Transverse colon (tissue), 4 donors: ENCODE measurements at regions not wholly inside any gene's neighbourhood (a gene's known extent, or its start where the extent isn't known, plus 50 kb on each side); places are given as distances from the start of the nearest gene placed in this dataset.

Experiments
- DNase-seq: peaks from one replicate; pipeline ENCODE4 v3.0.0-alpha.2; 2019
- H3K27ac ChIP-seq, 4 donors: fragments of 200-600 bp; sonication (generic); 2 replicates each; pipeline ENCODE4 v1.5.1; 2016 to 2018; ENCODE audit warnings: inconsistent platforms in 4 of 4
- H3K27me3 ChIP-seq: fragments of 200-600 bp; sonication (generic); 2 replicates; pipeline ENCODE4 v1.5.1; 2017; ENCODE audit warnings: inconsistent platforms
- H3K36me3 ChIP-seq, 4 donors: fragments of 200-600 bp; sonication (generic); 2 replicates each; pipeline ENCODE4 v1.5.1; 2017 to 2019; ENCODE audit warnings: inconsistent platforms in 4 of 4
- H3K4me1 ChIP-seq, 4 donors: fragments of 200-600 bp; sonication (generic); 2 replicates each; pipeline ENCODE4 v1.5.1; 2017 to 2020; ENCODE audit warnings: inconsistent platforms in 4 of 4
- H3K4me3 ChIP-seq, 4 donors: fragments of 200-600 bp; sonication (generic); 1 replicate in 1 of 4; 2 replicates in 3 of 4; pipeline versions ENCODE4 v1.5.1 to v1.6.1; 2017 to 2019; ENCODE audit warnings: inconsistent platforms in 4 of 4
- H3K9me3 ChIP-seq, 2 donors: fragments of 200-600 bp; sonication (generic); 2 replicates each; pipeline ENCODE4 v1.5.1; 2017 to 2019; ENCODE audit warnings: inconsistent platforms in 2 of 2
- CTCF ChIP-seq, 5 experiments: fragments of 200-600 bp in 3 of 5; fragments of 450-650 bp in 2 of 5; sonication (generic) in 3 of 5; IDR thresholded peaks; 1 replicate in 2 of 5; 2 replicates in 3 of 5; pipeline ENCODE4 v1.5.1; 2016 to 2017; ENCODE audit warnings: antibody characterized with exemption in 5 of 5, inconsistent platforms in 3 of 5, mild to moderate bottlenecking in 2 of 5, moderate library complexity in 1 of 5
- EP300 ChIP-seq: sonication (generic); formaldehyde crosslinking; IDR thresholded peaks from one replicate; pipeline ENCODE4 v1.6.1; 2017; ENCODE audit warnings: antibody characterized with exemption, low read depth
- POLR2A ChIP-seq: fragments of 450-650 bp; IDR thresholded peaks from one replicate; pipeline ENCODE4 v1.6.1; 2016; ENCODE audit warnings: antibody characterized with exemption, mild to moderate bottlenecking, moderate library complexity
- POLR2AphosphoS5 ChIP-seq, 3 donors: sonication (generic); formaldehyde crosslinking; IDR thresholded peaks; one replicate each; pipeline ENCODE4 v1.6.1; 2016; ENCODE audit warnings: antibody characterized with exemption in 3 of 3
- WGBS, 2 donors: methylation state at CpG; one replicate each; pipeline ENCODE4 v1.1.5; 2018; ENCODE audit warnings: low coverage in 1 of 2; 5-methylcytosine and 5-hydroxymethylcytosine counted together
- in situ Hi-C, 4 donors: fragments of 200-750 bp; cut with MboI; loops; one replicate each; pipeline versions ENCODE4 v1.15.0 to v1.15.1; 2017; ENCODE audit warnings: low sequenced_read_pairs in 3 of 4, low pct_ligation_motif_present in 1 of 4, low pct_unique_long_range_greater_than_20kb in 1 of 4
- intact Hi-C: fragments of 100-400 bp; cut with DNase I; formaldehyde crosslinking; loops from one replicate; pipeline ENCODE4 v1.15.1; 2023; ENCODE audit warnings: low total_unique reads

GRCh38 chr17:13797863-13798262 is 196.1 kb upstream of the HS3ST3A1 start:
- Histone ChIP-seq H3K9me3 (no peaks in the 10 kb centered on the region), H3K27ac (no peak overlapping the region), H3K36me3 (no peaks in the 10 kb centered on the region), H3K27me3 (no peaks in the 10 kb centered on the region), H3K4me1 (no peaks in the 10 kb centered on the region), H3K4me3 (no peak overlapping the region)
- in situ Hi-C loops = no loop called here
- no peak for DNase-seq
- intact Hi-C loops = no loop called here
- no peak for TF ChIP-seq EP300
- no peak for TF ChIP-seq CTCF (IDR thresholded peaks at IDR 0.05)
- no peak for TF ChIP-seq POLR2A
- no peak for TF ChIP-seq POLR2AphosphoS5 (IDR thresholded peaks at IDR 0.05)

GRCh38 chr17:13806092-13806491 is 204.4 kb upstream of the HS3ST3A1 start:
- no peak for TF ChIP-seq POLR2AphosphoS5 (IDR thresholded peaks at IDR 0.05)
- TF ChIP-seq EP300 = no peak
- no peak for TF ChIP-seq CTCF (IDR thresholded peaks at IDR 0.05)
- TF ChIP-seq POLR2A = no peak
- H3K9me3 ChIP-seq = no peaks in the 10 kb centered on the region
- no peak overlapping the region for H3K27ac ChIP-seq
- no peak for DNase-seq
- H3K27me3 ChIP-seq = no peaks in the 10 kb centered on the region
- in situ Hi-C loops = no loop called here
- WGBS, 2 donors = 66 to 67% methylated on average over 1 to 5 of the region's 5 CpGs
- H3K4me3 ChIP-seq = no peak overlapping the region
- intact Hi-C loops = loop anchor here (2.0 kb wide), 1 partner anchor 59 kb away; no protein-coding TSS in a partner anchor
- H3K36me3 ChIP-seq = no peaks in the 10 kb centered on the region
- H3K4me1 ChIP-seq = no peaks in the 10 kb centered on the region

- H3K27ac ChIP-seq = no peak overlapping the region
- TF ChIP-seq EP300 = no peak
- TF ChIP-seq CTCF (IDR thresholded peaks at IDR 0.05) = no peak
- TF ChIP-seq POLR2AphosphoS5 (IDR thresholded peaks at IDR 0.05) = no peak
- no peak for TF ChIP-seq POLR2A
- no peaks in the 10 kb centered on the region for H3K4me1 ChIP-seq
- intact Hi-C loops (loop anchor here (2.0 kb wide), 1 partner anchor 58 kb away; no protein-coding TSS in a partner anchor), in situ Hi-C loops (no loop called here)
- no peaks in the 10 kb centered on the region for H3K27me3 ChIP-seq
- WGBS, 2 donors = 83 to 88% methylated on average over 1 to 3 of the region's 3 CpGs
- H3K9me3 ChIP-seq = no peaks in the 10 kb centered on the region
- H3K36me3 ChIP-seq = no peaks in the 10 kb centered on the region
- no peak for DNase-seq
- no peak overlapping the region for H3K4me3 ChIP-seq
Observed at GRCh38 chr17:13807103-13807502, 205.4 kb upstream of the HS3ST3A1 start.

GRCh38 chr17:13812350-13812749 is 210.6 kb upstream of the HS3ST3A1 start:
- intact Hi-C loops (no loop called here), in situ Hi-C loops (no loop called here)
- Histone ChIP-seq H3K36me3 (no peaks in the 10 kb centered on the region), H3K4me1 (no peaks in the 10 kb centered on the region), H3K9me3 (no peaks in the 10 kb centered on the region), H3K27me3 (no peaks in the 10 kb centered on the region), H3K27ac (no peak overlapping the region), H3K4me3 (no peak overlapping the region)
- 74 to 75% methylated on average over 2 of the region's 2 CpGs for WGBS, 2 donors
- DNase-seq = no peak
- no peak for TF ChIP-seq CTCF (IDR thresholded peaks at IDR 0.05)
- no peak for TF ChIP-seq POLR2A
- TF ChIP-seq EP300 = no peak
- no peak for TF ChIP-seq POLR2AphosphoS5 (IDR thresholded peaks at IDR 0.05)
